SK-N-SH (cell line): ENCODE measurements at regions not wholly inside any gene's neighbourhood (a gene's known extent, or its start where the extent isn't known, plus 50 kb on each side); places are given as distances from the start of the nearest gene placed in this dataset.

ENCODE experiments used
- CTCF ChIA-PET: fragments of 300-600, 350-600 bp; formaldehyde crosslinking; extraction: SDS; loops from one replicate; lab custom pipeline; 2021; lab: Yijun Ruan, JAX
- POLR2A ChIA-PET: fragments of 350-600 bp; sonication (Branson Sonifier 250); formaldehyde crosslinking; extraction: SDS; loops from one replicate; lab custom pipeline; 2020; ENCODE audit warnings: antibody characterized with exemption, inconsistent platforms; lab: Yijun Ruan, JAX
- DNase-seq: peaks from one replicate; pipeline ENCODE4 v3.0.0; 2012
- H2AFZ ChIP-seq: fragments of 200-600 bp; sonication (generic); 2 replicates; pipeline ENCODE4 v1.8.1; 2016; ENCODE audit warnings: antibody characterized with exemption, mild to moderate bottlenecking, low read depth
- H3F3A ChIP-seq: fragments of 200-600 bp; sonication (generic); replicated peaks from 2 replicates; pipeline ENCODE3; 2016; ENCODE audit warnings: antibody characterized with exemption, mild to moderate bottlenecking; ENCODE audit not compliant: insufficient read depth
- H3K27ac ChIP-seq, 2 experiments: fragments of 200-500 bp in 1 of 2; fragments of 200-600 bp in 1 of 2; sonication (Bioruptor generic) in 1 of 2; sonication (generic), shearing (Covaris generic) in 1 of 2; 2 replicates each; pipeline versions ENCODE4 v1.5.1 to v1.6.1; 2014 to 2016; ENCODE audit warnings: low read depth in 2 of 2, inconsistent platforms in 1 of 2, low read length in 1 of 2, mild to moderate bottlenecking in 1 of 2, mixed read lengths in 1 of 2
- H3K27me3 ChIP-seq: fragments of 200-600 bp; sonication (generic), shearing (Covaris generic); 2 replicates; pipeline ENCODE4 v1.6.1; 2016; ENCODE audit warnings: mixed run types; ENCODE audit not compliant: insufficient read depth
- H3K36me3 ChIP-seq, 2 experiments: fragments of 200-500 bp in 1 of 2; fragments of 200-600 bp in 1 of 2; sonication (Bioruptor generic) in 1 of 2; sonication (generic) in 1 of 2; replicated peaks in 1 of 2; 2 replicates each; pipeline versions ENCODE3 to v1.5.1; 2014 to 2016; ENCODE audit warnings: low read length in 1 of 2, mild to moderate bottlenecking in 1 of 2; ENCODE audit not compliant: insufficient read depth in 2 of 2, control insufficient read depth in 1 of 2
- H3K4me1 ChIP-seq, 2 experiments: fragments of 200-500 bp in 1 of 2; fragments of 200-600 bp in 1 of 2; sonication (Bioruptor generic) in 1 of 2; sonication (generic), shearing (Covaris generic) in 1 of 2; 2 replicates each; pipeline versions ENCODE4 v1.5.1 to v1.6.1; 2014 to 2016; ENCODE audit warnings: low read depth in 1 of 2, low read length in 1 of 2, mixed run types in 1 of 2; ENCODE audit not compliant: insufficient read depth in 2 of 2, control insufficient read depth in 1 of 2
- H3K4me2 ChIP-seq: fragments of 200-600 bp; sonication (generic), shearing (Covaris generic); 2 replicates; pipeline ENCODE4 v1.6.1; 2017; ENCODE audit warnings: mixed run types
- H3K4me3 ChIP-seq, 2 experiments: fragments of 200-500 bp in 1 of 2; fragments of 200-600 bp in 1 of 2; sonication (Bioruptor generic) in 1 of 2; sonication (generic), shearing (Covaris generic) in 1 of 2; 2 replicates each; pipeline versions ENCODE4 v1.5.1 to v1.8.1; 2014 to 2016; ENCODE audit warnings: low read depth in 2 of 2, inconsistent platforms in 1 of 2, low read length in 1 of 2, mild to moderate bottlenecking in 1 of 2, mixed read lengths in 1 of 2, moderate library complexity in 1 of 2
- H3K79me2 ChIP-seq: fragments of 200-600 bp; sonication (generic); 2 replicates; pipeline ENCODE4 v1.8.1; 2017; ENCODE audit warnings: mild to moderate bottlenecking; ENCODE audit not compliant: insufficient read depth
- H3K9ac ChIP-seq: fragments of 200-600 bp; sonication (generic); 2 replicates; pipeline ENCODE4 v1.6.1; 2017; ENCODE audit warnings: mixed run types
- H3K9me2 ChIP-seq: fragments of 200-600 bp; sonication (generic); 2 replicates; pipeline ENCODE4 v1.6.1; 2017; ENCODE audit warnings: mixed run types
- H3K9me3 ChIP-seq: fragments of 200-600 bp; sonication (generic); 2 replicates; pipeline ENCODE4 v1.6.1; 2017; ENCODE audit warnings: mixed run types, mild to moderate bottlenecking, moderate library complexity
- H4K20me1 ChIP-seq: fragments of 200-600 bp; sonication (generic); 2 replicates; pipeline ENCODE4 v1.6.1; 2017; ENCODE audit warnings: mild to moderate bottlenecking, mixed run types; ENCODE audit not compliant: insufficient read depth
- FOSL2 ChIP-seq: IDR thresholded peaks from 2 replicates; pipeline ENCODE4 v1.4.0; 2012; ENCODE audit warnings: low read depth, mild to moderate bottlenecking, moderate library complexity, borderline replicate concordance
- FOXJ3 ChIP-seq: sonication (generic); formaldehyde crosslinking; IDR thresholded peaks from 2 replicates; pipeline ENCODE4 v1.5.1; 2020; ENCODE audit warnings: mild to moderate bottlenecking, missing genetic modification reagents
- FOXM1 ChIP-seq: IDR thresholded peaks from 2 replicates; pipeline ENCODE4 v1.4.0; 2012; ENCODE audit warnings: low read depth, mild to moderate bottlenecking
- GABPA ChIP-seq: IDR thresholded peaks from 2 replicates; pipeline ENCODE4 v1.4.0; 2012; ENCODE audit warnings: low read depth, mild to moderate bottlenecking
- IRF3 ChIP-seq: fragments of 150-350 bp; IDR thresholded peaks from 2 replicates; pipeline ENCODE4 v1.6.1; 2016; ENCODE audit warnings: mild to moderate bottlenecking, low read depth, low read length
- JUND ChIP-seq: IDR thresholded peaks from 2 replicates; pipeline ENCODE4 v1.4.0; 2012
- MEF2A ChIP-seq: IDR thresholded peaks from 2 replicates; pipeline ENCODE4 v1.4.0; 2012; ENCODE audit warnings: low read depth, borderline replicate concordance
- NRF1 ChIP-seq: IDR thresholded peaks from 2 replicates; pipeline ENCODE4 v1.6.1; 2012; ENCODE audit warnings: low read depth, mild to moderate bottlenecking, low read length
- PBX3 ChIP-seq: IDR thresholded peaks from 2 replicates; pipeline ENCODE4; 2012
- RAD21 ChIP-seq: IDR thresholded peaks from 2 replicates; pipeline ENCODE4 v1.6.1; 2012; ENCODE audit warnings: mild to moderate bottlenecking, low read length
- REST ChIP-seq: IDR thresholded peaks from 2 replicates; pipeline ENCODE4 v1.6.1; 2012; ENCODE audit warnings: mild to moderate bottlenecking, low read depth, low read length, moderate library complexity
- RFX5 ChIP-seq: IDR thresholded peaks from 2 replicates; pipeline ENCODE4 v1.6.1; 2012; ENCODE audit warnings: mild to moderate bottlenecking, improper control_type of control experiment, low read length
- SIN3A ChIP-seq: IDR thresholded peaks from 2 replicates; pipeline ENCODE4 v1.6.1; 2012; ENCODE audit warnings: low read depth, mild to moderate bottlenecking, low read length, moderate library complexity, borderline replicate concordance
- SMC3 ChIP-seq: IDR thresholded peaks from 2 replicates; pipeline ENCODE4 v1.6.1; 2012; ENCODE audit warnings: low read depth, low read length, improper control_type of control experiment
- TAF1 ChIP-seq: IDR thresholded peaks from 2 replicates; pipeline ENCODE4 v1.6.1; 2012; ENCODE audit warnings: low read depth, mild to moderate bottlenecking, low read length, moderate library complexity, borderline replicate concordance
- TEAD4 ChIP-seq: IDR thresholded peaks from 2 replicates; pipeline ENCODE4 v1.4.0; 2012; ENCODE audit warnings: mild to moderate bottlenecking, borderline replicate concordance; ENCODE audit not compliant: insufficient read depth
- YY1 ChIP-seq: IDR thresholded peaks from 2 replicates; pipeline ENCODE4 v1.4.0; 2012; ENCODE audit warnings: low read depth, mild to moderate bottlenecking
- ZBTB33 ChIP-seq: IDR thresholded peaks from 2 replicates; pipeline ENCODE4 v1.4.0; 2012; ENCODE audit warnings: low read depth, borderline replicate concordance
- WGBS: methylation state at CpG from one replicate; pipeline ENCODE4 v1.1.6; 2017; ENCODE audit warnings: low lambda C conversion rate; 5-methylcytosine and 5-hydroxymethylcytosine counted together

- no peak for DNase-seq
- no peak overlapping the region for H3K27ac ChIP-seq
- no peaks in the 10 kb centered on the region for H3K4me1 ChIP-seq
- no peaks in the 10 kb centered on the region for H3K27me3 ChIP-seq
- no peaks in the 10 kb centered on the region for H4K20me1 ChIP-seq
- no peak overlapping the region for H3K4me3 ChIP-seq
- H3K36me3 ChIP-seq, result no peaks in the 10 kb centered on the region
- H3K79me2 ChIP-seq, result no peaks in the 10 kb centered on the region
- no peak overlapping the region for H3K4me2 ChIP-seq
- H3F3A ChIP-seq, result no peaks in the 10 kb centered on the region
- no peaks in the 10 kb centered on the region for H3K9me3 ChIP-seq
- TF ChIP-seq JUND (no peak), ZBTB33 (no peak), RAD21 (no peak), YY1 (no peak), REST (no peak), FOXM1 (no peak), IRF3 (no peak), PBX3 (no peak)
- no peak overlapping the region for H3K9ac ChIP-seq
- H3K9me2 ChIP-seq, result no peaks in the 10 kb centered on the region
- H2AFZ ChIP-seq, result no peak overlapping the region
- POLR2A ChIA-PET, result no interaction called here
- CTCF ChIA-PET, result no interaction called here
- WGBS, result 10% methylated on average over 1 of the region's 1 CpG
Observed at GRCh38 chr13:82615043-82615442, 1267.2 kb downstream of the SLITRK1 start.

- Histone ChIP-seq H4K20me1 (no peaks in the 10 kb centered on the region), H3K79me2 (no peaks in the 10 kb centered on the region), H3K9me2 (no peaks in the 10 kb centered on the region), H3K36me3 (no peaks in the 10 kb centered on the region), H3K4me2 (no peak overlapping the region), H3K27me3 (no peaks in the 10 kb centered on the region), H3K4me3 (no peak overlapping the region), H3K27ac (no peak overlapping the region), H3K4me1 (no peaks in the 10 kb centered on the region), H3F3A (no peaks in the 10 kb centered on the region), H3K9ac (no peak overlapping the region), H2AFZ (no peak overlapping the region), H3K9me3 (no peaks in the 10 kb centered on the region)
- POLR2A ChIA-PET, result no interaction called here
- 10% methylated on average over 2 of the region's 2 CpGs for WGBS
- CTCF ChIA-PET, result no interaction called here
- no peak for DNase-seq
- TF ChIP-seq ZBTB33 (no peak), RFX5 (no peak), PBX3 (no peak), JUND (no peak), TEAD4 (no peak), TAF1 (no peak), MEF2A (no peak), FOSL2 (no peak), FOXJ3 (CRISPR knock-in tag) (no peak), NRF1 (no peak), SIN3A (no peak), SMC3 (no peak), GABPA (no peak)
Observed at GRCh38 chr13:82614086-82614485, 1268.2 kb downstream of the SLITRK1 start.
